Progenitor cell of endocrine pancreas (in vitro differentiated cells): ENCODE measurements at regions not wholly inside any gene's neighbourhood (a gene's known extent, or its start where the extent isn't known, plus 50 kb on each side); places are given as distances from the start of the nearest gene placed in this dataset.
A peak's percentile ranks its signal among the peaks of the same experiment; 100 is the strongest.

Experiments used
- DNase-seq: peaks from one replicate; pipeline ENCODE4 v3.0.0; 2021; ENCODE audit warnings: low spot score; ENCODE audit not compliant: unreplicated experiment
- H3K27ac Mint-ChIP-seq: 2 replicates; pipeline ENCODE4 v1.8.0; 2021; ENCODE audit warnings: mild to moderate bottlenecking, moderate library complexity, mixed read lengths
- H3K27me3 Mint-ChIP-seq: 2 replicates; pipeline ENCODE4 v1.8.0; 2021; ENCODE audit warnings: mixed read lengths
- H3K36me3 Mint-ChIP-seq: 2 replicates; pipeline ENCODE4 v1.8.0; 2022; ENCODE audit warnings: mixed read lengths; ENCODE audit not compliant: insufficient read depth
- H3K4me1 Mint-ChIP-seq: 2 replicates; pipeline ENCODE4 v1.8.0; 2021; ENCODE audit warnings: low read depth, mixed read lengths
- H3K4me3 Mint-ChIP-seq: 2 replicates; pipeline ENCODE4 v1.8.0; 2021; ENCODE audit warnings: low read depth, mild to moderate bottlenecking, moderate library complexity, mixed read lengths
- H3K9me3 Mint-ChIP-seq: 2 replicates; pipeline ENCODE4 v1.8.0; 2021; ENCODE audit warnings: low read depth, mixed read lengths
- TF ChIP-seq, protein P1 (sequence below): fragments of 200-600 bp; sonication (generic); IDR thresholded peaks from one replicate; pipeline ENCODE4 v1.5.0; 2021; ENCODE audit warnings: antibody characterized with exemption, mild to moderate bottlenecking; ENCODE audit not compliant: unreplicated experiment

DNA sequence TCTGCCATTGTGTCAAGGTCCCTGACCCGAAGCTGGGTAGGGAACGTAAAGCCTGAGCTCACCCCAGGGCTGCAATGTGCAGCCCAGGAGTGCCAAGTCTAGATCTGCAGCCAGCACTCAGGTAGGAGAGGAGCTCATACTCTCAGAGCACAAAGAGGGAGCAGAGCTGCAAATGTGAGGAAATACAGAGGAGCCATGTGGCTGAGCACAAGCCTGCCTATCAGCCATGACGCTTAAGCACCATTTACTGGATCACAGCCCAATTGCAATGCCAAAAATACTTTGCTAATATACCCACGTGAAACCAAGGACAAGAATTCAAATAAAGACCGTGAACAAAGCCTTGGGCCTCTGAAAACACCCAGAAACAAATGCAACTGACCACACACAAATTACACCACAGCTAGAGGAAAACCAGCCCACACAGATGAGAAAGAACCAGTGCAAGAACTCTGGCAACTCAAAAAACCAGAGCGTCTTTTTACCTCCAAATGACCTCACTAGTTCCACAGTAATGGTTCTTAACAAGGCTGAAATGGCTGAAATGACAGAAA, 69.0 kb upstream of the HPF1 start:
- DNase-seq: no peak
- Mint-ChIP-seq H3K36me3 (no peaks in the 10 kb centered on the region), H3K4me1 (no peaks in the 10 kb centered on the region), H3K27me3 (no peaks in the 10 kb centered on the region), H3K4me3 (no peak overlapping the region), H3K9me3 (peaks cover 5% of the 10 kb centered on the region), H3K27ac (no peak overlapping the region)
- TF ChIP-seq, protein P1, sequence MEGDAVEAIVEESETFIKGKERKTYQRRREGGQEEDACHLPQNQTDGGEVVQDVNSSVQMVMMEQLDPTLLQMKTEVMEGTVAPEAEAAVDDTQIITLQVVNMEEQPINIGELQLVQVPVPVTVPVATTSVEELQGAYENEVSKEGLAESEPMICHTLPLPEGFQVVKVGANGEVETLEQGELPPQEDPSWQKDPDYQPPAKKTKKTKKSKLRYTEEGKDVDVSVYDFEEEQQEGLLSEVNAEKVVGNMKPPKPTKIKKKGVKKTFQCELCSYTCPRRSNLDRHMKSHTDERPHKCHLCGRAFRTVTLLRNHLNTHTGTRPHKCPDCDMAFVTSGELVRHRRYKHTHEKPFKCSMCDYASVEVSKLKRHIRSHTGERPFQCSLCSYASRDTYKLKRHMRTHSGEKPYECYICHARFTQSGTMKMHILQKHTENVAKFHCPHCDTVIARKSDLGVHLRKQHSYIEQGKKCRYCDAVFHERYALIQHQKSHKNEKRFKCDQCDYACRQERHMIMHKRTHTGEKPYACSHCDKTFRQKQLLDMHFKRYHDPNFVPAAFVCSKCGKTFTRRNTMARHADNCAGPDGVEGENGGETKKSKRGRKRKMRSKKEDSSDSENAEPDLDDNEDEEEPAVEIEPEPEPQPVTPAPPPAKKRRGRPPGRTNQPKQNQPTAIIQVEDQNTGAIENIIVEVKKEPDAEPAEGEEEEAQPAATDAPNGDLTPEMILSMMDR: no peak

DNA sequence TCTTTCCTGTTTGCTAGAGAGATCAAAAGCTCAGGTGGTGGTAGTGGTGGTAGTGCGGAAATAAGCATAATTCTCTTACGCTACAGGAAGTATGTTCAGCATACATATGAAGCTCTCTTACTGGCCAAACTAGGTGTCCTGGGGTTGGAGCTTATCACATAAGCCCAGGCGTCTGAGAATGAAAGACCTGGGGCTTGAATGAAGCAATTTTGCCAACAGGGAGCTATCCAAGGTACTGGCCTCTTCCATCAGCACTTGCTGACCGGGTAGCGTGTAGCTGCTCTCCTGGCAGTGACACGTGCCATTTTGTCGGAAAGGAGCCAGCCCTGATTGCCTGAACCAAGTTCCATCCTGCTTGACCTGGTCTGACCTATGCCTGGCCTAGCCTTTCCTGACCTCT, 65.9 kb upstream of the HPF1 start:
- Mint-ChIP-seq H3K4me3 (no peak overlapping the region), H3K27me3 (peaks cover under 1% of the 10 kb centered on the region), H3K4me1 (no peaks in the 10 kb centered on the region), H3K27ac (no peak overlapping the region), H3K9me3 (peaks cover 5% of the 10 kb centered on the region), H3K36me3 (no peaks in the 10 kb centered on the region)
- DNase-seq: peak; percentile 66
- TF ChIP-seq, protein P1: no peak

DNA sequence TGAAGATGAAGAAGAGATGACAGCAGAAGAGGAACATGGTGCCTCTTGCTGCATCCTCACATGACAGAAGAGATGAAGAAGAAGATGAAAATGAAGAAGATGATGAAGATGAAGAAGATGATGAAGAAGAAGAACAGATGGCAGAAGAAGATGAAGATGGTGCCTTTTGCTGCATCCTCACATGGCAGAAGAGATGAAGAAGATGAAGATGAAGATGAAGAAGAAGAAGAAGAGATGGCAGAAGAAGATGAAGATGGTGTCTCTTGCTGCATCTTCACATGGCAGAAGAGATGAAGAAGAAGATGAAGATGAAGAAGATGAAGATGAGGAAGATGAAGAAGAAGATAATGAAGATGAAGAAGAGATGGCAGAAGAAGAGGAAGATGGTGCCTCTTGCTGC, 63.7 kb upstream of the HPF1 start:
- Mint-ChIP-seq H3K9me3 (no peaks in the 10 kb centered on the region), H3K4me1 (no peaks in the 10 kb centered on the region), H3K27ac (no peak overlapping the region), H3K36me3 (no peaks in the 10 kb centered on the region), H3K27me3 (peaks cover 5% of the 10 kb centered on the region), H3K4me3 (no peak overlapping the region)
- TF ChIP-seq, protein P1: no peak
- no peak for DNase-seq

DNA sequence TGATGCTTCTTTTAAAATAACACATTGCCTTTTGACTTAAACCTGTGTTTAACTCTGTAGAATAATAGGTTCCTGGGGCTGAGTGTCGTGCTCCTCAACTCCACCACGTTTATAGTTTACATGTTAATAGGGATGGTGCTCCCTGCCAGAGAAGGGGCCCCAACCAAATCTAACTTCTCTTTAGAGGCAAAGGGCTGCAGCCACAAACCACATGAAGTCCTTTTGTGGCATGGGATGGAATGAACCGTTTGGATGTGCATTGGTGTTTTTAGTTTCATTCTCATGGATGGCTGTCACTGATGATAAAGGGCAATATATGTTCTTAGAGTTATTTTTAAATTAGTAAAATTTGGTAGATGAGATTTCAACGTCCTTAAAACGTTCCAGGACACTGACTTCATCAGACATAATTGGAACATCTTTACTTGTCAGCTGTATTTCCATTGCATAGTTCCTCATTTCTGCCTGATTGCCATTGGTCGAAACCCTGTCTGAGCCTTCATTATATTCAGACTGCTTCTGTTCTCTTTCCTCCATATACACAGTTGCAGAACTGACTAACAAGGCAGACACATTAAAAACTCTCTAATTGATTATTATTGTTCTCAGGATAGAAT, 60.4 kb upstream of the HPF1 start:
- TF ChIP-seq, protein P1: no peak
- Mint-ChIP-seq H3K27me3 (peaks cover 12% of the 10 kb centered on the region), H3K9me3 (no peaks in the 10 kb centered on the region), H3K4me3 (no peak overlapping the region), H3K27ac (no peak overlapping the region), H3K36me3 (no peaks in the 10 kb centered on the region), H3K4me1 (no peaks in the 10 kb centered on the region)
- no peak for DNase-seq

DNA sequence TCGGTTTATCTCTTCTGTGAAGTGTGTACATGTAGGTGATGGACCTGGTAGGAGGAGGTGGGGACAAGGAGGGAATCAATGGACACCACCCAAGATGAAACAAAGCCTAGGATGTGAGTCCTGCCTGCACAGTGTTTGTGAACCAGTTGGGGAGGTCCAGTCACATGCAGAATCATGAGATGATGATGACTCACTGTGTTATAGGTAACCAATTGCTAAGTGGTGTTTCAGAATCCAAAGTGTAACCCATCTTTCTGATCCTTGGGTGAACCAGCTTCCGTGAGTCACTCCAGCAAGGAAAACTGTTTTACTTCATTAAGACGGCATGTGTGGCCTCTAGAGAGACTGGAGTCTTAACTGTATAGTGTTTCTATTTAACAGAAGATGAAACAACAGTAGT, 57.9 kb upstream of the HPF1 start:
- H3K27ac Mint-ChIP-seq: no peak overlapping the region

More for the DNA sequence above, 57.9 kb upstream of the HPF1 start:
- Mint-ChIP-seq H3K27me3 (peaks cover 12% of the 10 kb centered on the region), H3K36me3 (no peaks in the 10 kb centered on the region), H3K4me3 (no peak overlapping the region), H3K9me3 (no peaks in the 10 kb centered on the region), H3K4me1 (no peaks in the 10 kb centered on the region)
- TF ChIP-seq, protein P1: no peak
- no peak for DNase-seq
